Activated T-cell treated with anti-CD3 and anti-CD28 coated beads for 1 hour (primary cell): ENCODE measurements at regions not wholly inside any gene's neighbourhood (a gene's known extent, or its start where the extent isn't known, plus 50 kb on each side); places are given as distances from the start of the nearest gene placed in this dataset.

ENCODE experiments used
- DNase-seq: peaks from one replicate; pipeline ENCODE4 v3.0.0-alpha.2; 2020; ENCODE audit warnings: low read depth

DNA sequence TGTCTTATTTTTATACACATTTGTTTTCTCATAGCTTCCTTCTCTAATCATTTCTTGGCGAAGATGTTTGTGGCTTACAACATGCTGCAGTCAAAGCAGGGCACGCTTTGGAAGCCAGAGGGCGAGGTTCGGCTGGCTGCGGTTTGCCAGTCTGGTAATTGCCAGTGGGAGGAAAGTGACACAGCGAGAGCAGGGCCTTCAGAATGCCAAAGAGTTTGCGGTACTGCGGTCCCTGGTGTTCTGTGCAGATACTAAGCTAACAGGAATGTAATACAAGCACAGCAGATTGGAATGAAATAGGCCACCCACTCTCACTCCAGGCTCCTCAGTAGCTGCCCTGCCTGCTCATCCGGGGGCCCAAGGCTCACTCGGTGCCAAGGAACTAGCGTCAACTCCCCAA, 58.7 kb upstream of the TGM3 start:
- DNase-seq, result no peak

GRCh38 chr20:2238601-2239000, 57.2 kb upstream of the TGM3 start:
- no peak for DNase-seq

GRCh38 chr20:2240835-2241234, 55.0 kb upstream of the TGM3 start:
- DNase-seq, result no peak

DNA sequence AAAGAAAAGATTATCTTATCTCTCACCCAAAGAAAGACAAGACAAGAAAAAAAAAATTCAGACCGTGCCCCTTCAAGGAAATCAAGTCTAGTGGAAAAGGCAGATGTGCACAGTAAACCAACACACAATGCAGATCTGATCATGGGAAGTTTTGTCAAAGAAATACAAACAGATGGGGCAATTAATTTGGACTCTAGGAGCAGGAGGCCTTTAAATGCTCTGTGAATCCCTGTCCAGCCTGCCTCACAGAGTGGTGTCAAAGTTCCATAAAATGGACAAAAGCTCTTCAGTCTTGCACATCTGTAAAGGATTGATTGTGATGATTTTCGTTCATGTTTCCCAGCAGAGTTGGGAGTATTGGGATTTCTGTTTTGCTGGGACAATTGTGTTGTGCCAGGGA, 53.1 kb upstream of the TGM3 start:
- no peak for DNase-seq

GRCh38 chr20:2244523-2244922, 51.3 kb upstream of the TGM3 start:
- DNase-seq, result no peak

DNA sequence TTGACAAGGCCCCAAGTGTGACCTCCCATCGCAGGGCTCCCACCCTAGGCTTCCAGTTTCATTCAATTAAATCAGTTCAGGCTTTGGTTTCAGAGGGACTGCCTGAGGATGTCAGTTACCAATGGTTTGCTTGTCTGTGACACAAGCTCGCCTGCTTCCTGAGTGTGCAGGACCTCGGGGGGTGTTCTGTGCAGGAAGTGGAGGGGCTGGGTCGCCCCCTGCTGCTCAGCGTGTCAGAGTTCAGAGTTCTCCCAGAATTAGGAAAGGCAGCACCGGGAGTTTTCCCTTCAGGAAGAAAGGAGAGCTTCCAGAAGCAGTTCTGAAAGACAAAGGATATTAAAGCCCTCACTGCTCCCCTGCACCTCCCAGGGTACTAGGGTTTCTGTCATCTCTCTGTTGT, 50.8 kb upstream of the TGM3 start:
- DNase-seq, result no peak

GRCh38 chr20:2245637-2246036, 50.2 kb upstream of the TGM3 start:
- DNase-seq, result no peak
